ENCODE measurements at regions not wholly inside any gene's neighbourhood (a gene's known extent, or its start where the extent isn't known, plus 50 kb on each side); places are given as distances from the start of the nearest gene placed in this dataset.

DNA sequence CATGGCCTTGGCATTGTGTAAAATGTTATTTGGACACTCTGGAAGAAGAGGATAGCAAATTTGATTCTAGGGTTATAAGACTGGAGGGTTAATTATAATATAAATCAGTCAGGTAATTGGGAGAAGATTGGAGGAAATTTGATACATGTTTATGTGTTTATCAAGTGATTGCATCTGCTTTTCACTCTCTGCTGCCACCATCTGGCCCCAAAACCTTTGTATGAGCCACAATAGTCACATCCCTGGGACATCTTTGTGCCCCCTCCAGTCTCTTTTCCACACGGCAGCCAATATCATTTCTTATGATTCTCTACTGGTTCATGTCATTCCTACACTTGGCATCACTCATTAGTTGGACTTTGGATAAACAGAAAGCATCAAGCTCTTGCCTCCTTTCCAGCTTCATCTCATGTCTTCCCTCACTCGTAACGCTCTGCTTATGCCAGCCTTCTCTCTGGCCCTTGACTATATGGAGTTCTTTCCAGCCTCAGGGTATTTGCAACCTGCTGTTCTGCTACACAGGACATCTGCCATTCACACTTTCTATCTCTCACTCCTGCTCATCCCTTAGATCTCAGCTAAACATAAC lies 602.3 kb upstream of the SUCLG2 start:
- Histone ChIP-seq H3K27ac (no peak overlapping the region), H3K4me3 (ENCODE audit: low read depth, low read length) (no peak overlapping the region), H3K9me3 (ENCODE audit: severe bottlenecking) (no peaks in the 10 kb centered on the region), H3K27me3 (ENCODE audit: insufficient read depth, low read depth, severe bottlenecking) (no peaks in the 10 kb centered on the region), H3K36me3 (no peaks in the 10 kb centered on the region)
- TF ChIP-seq, protein P1, sequence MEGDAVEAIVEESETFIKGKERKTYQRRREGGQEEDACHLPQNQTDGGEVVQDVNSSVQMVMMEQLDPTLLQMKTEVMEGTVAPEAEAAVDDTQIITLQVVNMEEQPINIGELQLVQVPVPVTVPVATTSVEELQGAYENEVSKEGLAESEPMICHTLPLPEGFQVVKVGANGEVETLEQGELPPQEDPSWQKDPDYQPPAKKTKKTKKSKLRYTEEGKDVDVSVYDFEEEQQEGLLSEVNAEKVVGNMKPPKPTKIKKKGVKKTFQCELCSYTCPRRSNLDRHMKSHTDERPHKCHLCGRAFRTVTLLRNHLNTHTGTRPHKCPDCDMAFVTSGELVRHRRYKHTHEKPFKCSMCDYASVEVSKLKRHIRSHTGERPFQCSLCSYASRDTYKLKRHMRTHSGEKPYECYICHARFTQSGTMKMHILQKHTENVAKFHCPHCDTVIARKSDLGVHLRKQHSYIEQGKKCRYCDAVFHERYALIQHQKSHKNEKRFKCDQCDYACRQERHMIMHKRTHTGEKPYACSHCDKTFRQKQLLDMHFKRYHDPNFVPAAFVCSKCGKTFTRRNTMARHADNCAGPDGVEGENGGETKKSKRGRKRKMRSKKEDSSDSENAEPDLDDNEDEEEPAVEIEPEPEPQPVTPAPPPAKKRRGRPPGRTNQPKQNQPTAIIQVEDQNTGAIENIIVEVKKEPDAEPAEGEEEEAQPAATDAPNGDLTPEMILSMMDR (IDR thresholded peaks at IDR 0.05; ENCODE audit: low read depth, low read length) = peak; percentile 60
- DNase-seq = peak; percentile 51

DNA sequence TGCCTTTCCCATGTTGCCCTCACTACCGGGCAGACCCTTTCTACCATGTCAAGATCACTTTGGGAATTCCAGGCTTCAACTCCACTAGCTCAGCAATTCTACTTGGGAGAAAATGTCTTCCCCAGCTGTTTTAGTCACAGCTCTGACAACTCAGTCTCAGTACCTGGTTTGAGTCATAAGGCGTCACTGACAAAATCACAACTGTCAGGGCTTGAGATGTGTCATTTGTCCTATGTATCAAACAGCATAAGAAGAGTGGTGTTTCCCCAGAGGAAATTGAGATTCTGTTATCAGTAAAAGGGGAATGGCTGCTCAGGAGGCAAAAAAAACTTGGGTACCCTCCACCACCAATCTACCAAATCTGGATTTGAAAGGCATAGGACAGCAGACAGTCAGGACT lies 594.9 kb upstream of the SUCLG2 start:
- Histone ChIP-seq H3K9me3 (ENCODE audit: severe bottlenecking) (no peaks in the 10 kb centered on the region), H3K27ac (no peak overlapping the region), H3K36me3 (no peaks in the 10 kb centered on the region), H3K4me3 (ENCODE audit: low read depth, low read length) (no peak overlapping the region), H3K27me3 (ENCODE audit: insufficient read depth, low read depth, severe bottlenecking) (no peaks in the 10 kb centered on the region)
- TF ChIP-seq, protein P1 (IDR thresholded peaks at IDR 0.05; ENCODE audit: low read depth, low read length) = no peak
- DNase-seq = no peak

GRCh38 chr3:68242606-68243005 lies 588.2 kb upstream of the SUCLG2 start:
- TF ChIP-seq, protein P1 (IDR thresholded peaks at IDR 0.05; ENCODE audit: low read depth, low read length) = no peak
- H3K9me3 ChIP-seq (ENCODE audit: severe bottlenecking) = no peaks in the 10 kb centered on the region
- DNase-seq = no peak
- no peaks in the 10 kb centered on the region for H3K27me3 ChIP-seq (ENCODE audit: insufficient read depth, low read depth, severe bottlenecking)
- no peaks in the 10 kb centered on the region for H3K36me3 ChIP-seq
- H3K27ac ChIP-seq = peak overlapping the region; percentile 51; the same call in 1 of the 2 replicates
- H3K4me3 ChIP-seq (ENCODE audit: low read depth, low read length) = no peak overlapping the region

DNA sequence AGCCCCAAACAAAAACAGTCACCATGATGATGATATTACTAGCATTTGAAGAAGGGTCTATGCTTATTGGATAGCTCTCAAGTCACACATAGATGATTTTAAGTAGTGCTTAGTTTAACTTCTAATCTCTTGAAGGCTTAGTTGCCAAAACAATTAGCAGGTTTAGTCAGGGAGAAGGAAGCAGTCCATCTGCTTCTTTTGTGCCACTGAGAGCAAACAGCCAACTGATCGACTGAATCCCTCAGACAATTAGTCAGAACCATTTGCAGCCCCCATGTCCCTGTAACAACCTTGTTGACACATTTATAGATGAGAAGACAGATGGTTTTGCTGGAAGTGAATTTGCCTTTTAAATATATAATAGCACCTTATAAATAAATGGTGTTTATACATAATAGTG lies 585.1 kb upstream of the SUCLG2 start:
- no peaks in the 10 kb centered on the region for H3K36me3 ChIP-seq
- H3K27me3 ChIP-seq (ENCODE audit: insufficient read depth, low read depth, severe bottlenecking) = no peaks in the 10 kb centered on the region
- peak; percentile 77 for DNase-seq
- peak overlapping the region; percentile 7 for H3K27ac ChIP-seq
- H3K4me3 ChIP-seq (ENCODE audit: low read depth, low read length) = no peak overlapping the region
- TF ChIP-seq, protein P1 (IDR thresholded peaks at IDR 0.05; ENCODE audit: low read depth, low read length) = no peak
- H3K9me3 ChIP-seq (ENCODE audit: severe bottlenecking) = no peaks in the 10 kb centered on the region

GRCh38 chr3:68234076-68234780 lies 579.8 kb upstream of the SUCLG2 start:
- Histone ChIP-seq H3K4me3 (ENCODE audit: low read depth, low read length) (no peak overlapping the region), H3K9me3 (ENCODE audit: severe bottlenecking) (no peaks in the 10 kb centered on the region), H3K36me3 (no peaks in the 10 kb centered on the region), H3K27me3 (ENCODE audit: insufficient read depth, low read depth, severe bottlenecking) (no peaks in the 10 kb centered on the region), H3K27ac (no peak overlapping the region)
- no peak for DNase-seq
- TF ChIP-seq, protein P1 (IDR thresholded peaks at IDR 0.05; ENCODE audit: low read depth, low read length) = no peak
